ENCODE measurements at regions not wholly inside any gene's neighbourhood (a gene's known extent, or its start where the extent isn't known, plus 50 kb on each side); places are given as distances from the start of the nearest gene placed in this dataset.

- ATAC-seq (no peak), DNase-seq (ENCODE audit: extremely low read depth in 1 of 4, low spot score in 3 of 4) (no peak), FAIRE-seq (no peak)
- Histone ChIP-seq H3K4me3 (no peak overlapping the region), H2AFZ (ENCODE audit: low read depth, low read length) (no peak overlapping the region), H3K4me1 (replicated peaks in 1 of 2; ENCODE audit: control insufficient read depth in 2 of 2, insufficient read depth in 2 of 2, low read length in 2 of 2) (no peaks in the 10 kb centered on the region), H3K9me3 (replicated peaks; ENCODE audit: control insufficient read depth, insufficient read depth, low read depth, low read length) (no peaks in the 10 kb centered on the region), H3K36me3 (ENCODE audit: control insufficient read depth, insufficient read depth, low read length) (no peaks in the 10 kb centered on the region), H3K27me3 (ENCODE audit: control insufficient read depth in 2 of 2, insufficient read depth in 2 of 2, low read length in 2 of 2) (no peaks in the 10 kb centered on the region), H3K4me2 (ENCODE audit: insufficient read depth, low read length) (no peak overlapping the region), H4K20me1 (replicated peaks; ENCODE audit: control insufficient read depth, insufficient read depth, low read length) (no peaks in the 10 kb centered on the region), H3K9ac (ENCODE audit: insufficient read depth in 1 of 2, low read depth in 2 of 2, low read length in 2 of 2) (no peak overlapping the region), H3K79me2 (ENCODE audit: control insufficient read depth, insufficient read depth, low read length) (no peaks in the 10 kb centered on the region), H3K9me1 (ENCODE audit: control insufficient read depth, insufficient read depth, low read length) (no peaks in the 10 kb centered on the region), H3K27ac (ENCODE audit: extremely low read depth, low read depth, low read length) (no peak overlapping the region)
- 16% methylated on average over 3 of the region's 3 CpGs for WGBS (ENCODE audit: insufficient coverage, low coverage, missing lambda C conversion rate)
- POLR2A ChIA-PET = no interaction called here
- in situ Hi-C loops (cut with MboI) (no loop called here), intact Hi-C loops (cut with micrococcal nuclease) (no loop called here)
- CTCF ChIA-PET (ENCODE audit: low intra/inter-chr PET ratio) = no interaction called here
- BruUV-seq (replicated peaks) = no TSS peak
- TF ChIP-seq HNRNPUL1 (IDR thresholded peaks at IDR 0.05; ENCODE audit: low read length) (no peak), HES1 (IDR thresholded peaks at IDR 0.05; ENCODE audit: low read depth) (no peak), ZNF165 (CRISPR knock-in tag; IDR thresholded peaks at IDR 0.05; ENCODE audit: borderline replicate concordance) (no peak), ZNF561 (CRISPR knock-in tag; conservative IDR thresholded peaks at IDR 0.05) (no peak), MAFG (tag; conservative IDR thresholded peaks at IDR 0.05) (peak; percentile 47), JUND (IDR thresholded peaks at IDR 0.05; ENCODE audit: borderline replicate concordance, low read depth, low read length) (peak; percentile 59), JUND (tag; IDR thresholded peaks at IDR 0.05; ENCODE audit: borderline replicate concordance, low read depth, low read length) (peak; percentile 40; the same call in 1 of the 3 replicates), ELK3 (CRISPR knock-in tag; IDR thresholded peaks at IDR 0.05) (no peak), MGA (IDR thresholded peaks at IDR 0.05) (no peak), ZNF316 (IDR thresholded peaks at IDR 0.05) (0 out of 2 replicates have a peak, but pooled peaks have one; percentile 52), ELF4 (CRISPR knock-in tag; IDR thresholded peaks at IDR 0.05) (no peak)
These were observed 312.0 kb upstream of the FGF13 start for GRCh38 chrX:139023531-139023930.
